HG03066 (cell line): ENCODE measurements at regions not wholly inside any gene's neighbourhood (a gene's known extent, or its start where the extent isn't known, plus 50 kb on each side); places are given as distances from the start of the nearest gene placed in this dataset.
A peak's percentile ranks its signal among the peaks of the same experiment; 100 is the strongest.

ENCODE experiments used
- ATAC-seq: cut with Tn5 transposase; IDR thresholded peaks from one replicate; pipeline ENCODE4 v1.9.1; 2021; ENCODE audit warnings: low read depth; ENCODE audit not compliant: unreplicated experiment

DNA sequence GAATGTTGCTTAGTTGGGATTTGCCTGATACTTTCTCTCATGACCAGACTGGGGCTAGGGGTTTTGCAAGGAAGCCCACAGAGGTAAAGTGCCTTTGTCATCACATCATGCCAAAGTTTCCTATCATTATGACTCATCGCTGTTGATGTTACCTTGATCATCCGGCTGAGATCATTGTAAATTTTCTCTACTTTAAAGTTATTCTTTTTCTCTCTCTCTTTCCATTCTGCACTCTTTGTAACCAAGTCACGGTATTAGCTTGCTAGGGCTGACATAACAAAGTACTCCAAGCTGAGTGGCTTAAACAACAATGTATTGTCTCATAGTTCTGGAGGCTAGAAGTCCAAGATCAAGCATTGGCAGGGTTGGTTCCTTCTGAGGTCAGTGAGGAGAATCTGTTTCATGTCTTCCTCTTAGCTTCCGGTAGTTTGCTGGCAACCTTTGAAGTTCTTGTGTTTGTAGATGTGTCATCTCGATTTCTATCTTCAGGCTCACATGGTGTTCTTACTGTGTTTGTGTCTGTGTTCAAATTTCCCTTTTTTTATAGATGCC is 113.0 kb downstream of the DTHD1 start:
- no peak for ATAC-seq

DNA sequence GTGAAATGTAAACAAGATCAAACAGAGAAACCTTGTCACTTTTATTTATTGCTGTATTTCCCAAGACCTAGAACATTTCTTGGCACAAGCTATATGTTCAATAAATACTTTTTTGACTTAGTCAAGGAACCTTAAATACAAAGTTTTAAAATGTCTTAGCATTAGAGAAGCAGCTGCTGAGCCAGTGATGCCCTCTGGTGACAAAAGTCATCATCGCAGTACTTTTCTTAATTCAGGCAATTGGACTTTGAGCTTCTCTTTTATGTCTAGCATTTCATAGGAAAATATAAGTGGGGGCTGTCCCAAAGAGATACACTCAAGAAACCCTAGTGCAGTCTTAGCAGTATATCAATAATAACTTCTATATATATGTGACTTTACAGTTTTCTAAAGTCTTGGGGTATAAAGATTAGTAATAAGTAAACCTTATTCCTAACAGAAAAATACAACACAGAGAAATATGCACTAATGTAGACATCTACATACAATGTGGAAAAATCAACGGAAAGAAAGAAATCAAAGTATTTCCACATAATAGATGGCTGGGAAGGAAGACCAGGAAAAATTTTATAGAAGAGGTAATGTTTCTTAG is 118.4 kb downstream of the DTHD1 start:
- ATAC-seq, result peak; percentile 70

DNA sequence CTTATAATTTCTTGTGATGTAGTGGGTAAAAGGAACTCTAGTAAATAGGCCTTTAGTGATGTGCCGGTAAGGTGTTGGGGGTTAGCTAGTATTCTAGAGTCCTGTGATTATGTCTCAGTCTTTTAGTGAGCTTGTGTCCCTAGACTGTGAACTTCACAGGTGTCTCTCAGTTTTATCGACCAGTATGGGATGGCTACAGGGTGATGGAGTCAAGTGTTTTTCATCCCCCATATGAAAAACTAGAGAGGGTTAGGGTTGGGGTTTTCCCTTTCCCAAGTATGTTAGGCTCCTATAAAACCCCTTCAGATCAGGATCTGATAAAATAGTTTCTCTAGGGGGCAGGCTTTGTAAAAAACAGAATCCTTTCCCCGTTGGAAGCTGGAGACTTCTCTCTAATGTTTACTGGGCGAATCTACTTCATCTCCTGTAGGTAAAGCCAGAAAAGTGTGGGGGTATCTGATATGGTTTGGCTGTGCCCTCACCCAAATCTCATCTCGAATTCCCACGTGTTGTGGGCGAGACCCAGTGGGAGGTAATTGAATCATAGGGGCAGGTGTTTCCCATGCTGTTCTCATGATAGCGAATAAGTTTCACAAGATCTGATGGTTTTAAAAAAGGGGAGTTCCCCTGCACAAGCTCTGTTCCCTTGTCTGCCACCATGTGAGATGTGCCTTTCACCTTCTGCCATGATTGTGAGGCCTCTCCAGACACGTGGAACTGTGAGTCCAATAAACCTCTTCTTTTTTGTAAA is 120.8 kb downstream of the DTHD1 start:
- ATAC-seq, result no peak

DNA sequence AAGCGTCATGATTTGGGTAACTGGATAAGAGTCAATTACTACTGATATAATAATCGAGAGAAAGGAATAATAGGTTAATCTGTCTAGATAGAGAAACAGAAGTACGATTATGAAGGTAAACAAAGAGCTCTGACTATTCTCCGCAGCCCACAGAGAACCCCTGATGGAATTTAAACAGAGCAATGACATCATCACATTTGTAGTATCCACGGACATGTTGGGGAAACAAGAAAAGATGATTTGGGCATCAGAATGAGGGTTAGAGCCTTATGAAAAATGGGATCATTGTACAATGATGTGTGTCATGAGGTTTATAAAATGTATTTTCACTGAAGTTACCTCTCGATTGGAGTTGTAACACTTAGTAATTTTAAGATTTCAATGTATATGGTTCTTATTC is 129.9 kb downstream of the DTHD1 start:
- ATAC-seq, result no peak

DNA sequence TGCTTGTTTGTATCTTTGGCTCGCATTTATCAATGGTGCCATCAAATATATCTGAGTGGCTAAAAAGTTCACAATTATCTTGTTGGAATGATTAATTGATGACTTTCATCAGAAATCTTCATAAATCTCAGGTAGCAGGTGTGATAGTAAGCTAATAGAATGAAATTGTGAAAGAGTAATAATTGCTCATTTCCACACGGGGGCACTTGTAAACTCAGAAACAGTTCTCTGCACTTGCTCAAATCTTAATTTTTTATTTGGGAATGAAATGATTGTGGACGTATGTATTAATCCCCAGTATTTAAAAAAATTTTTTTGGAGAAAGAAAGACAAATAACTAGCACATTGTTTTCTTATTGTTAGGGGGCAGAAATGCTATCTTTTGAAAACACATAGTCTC is 132.8 kb downstream of the DTHD1 start:
- no peak for ATAC-seq

DNA sequence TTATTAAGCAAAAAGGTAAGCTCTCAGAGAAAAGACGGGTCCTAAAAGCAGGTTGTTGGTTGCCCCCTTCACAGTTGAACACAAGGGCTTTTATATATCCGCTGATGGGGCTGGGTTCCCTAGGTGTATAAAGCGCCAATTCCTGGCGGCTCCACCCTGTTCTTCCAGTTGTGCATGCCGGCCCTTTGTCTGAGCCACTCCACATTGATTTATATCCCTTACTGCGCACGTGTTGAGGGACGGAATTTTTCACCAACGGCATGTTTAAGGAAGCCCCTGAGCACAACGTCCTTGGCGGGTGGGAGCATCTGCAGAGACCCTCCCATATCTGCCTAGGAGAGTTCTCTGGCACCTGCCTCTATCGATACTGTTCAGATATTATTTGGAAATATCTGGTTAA is 135.7 kb downstream of the DTHD1 start:
- no peak for ATAC-seq

DNA sequence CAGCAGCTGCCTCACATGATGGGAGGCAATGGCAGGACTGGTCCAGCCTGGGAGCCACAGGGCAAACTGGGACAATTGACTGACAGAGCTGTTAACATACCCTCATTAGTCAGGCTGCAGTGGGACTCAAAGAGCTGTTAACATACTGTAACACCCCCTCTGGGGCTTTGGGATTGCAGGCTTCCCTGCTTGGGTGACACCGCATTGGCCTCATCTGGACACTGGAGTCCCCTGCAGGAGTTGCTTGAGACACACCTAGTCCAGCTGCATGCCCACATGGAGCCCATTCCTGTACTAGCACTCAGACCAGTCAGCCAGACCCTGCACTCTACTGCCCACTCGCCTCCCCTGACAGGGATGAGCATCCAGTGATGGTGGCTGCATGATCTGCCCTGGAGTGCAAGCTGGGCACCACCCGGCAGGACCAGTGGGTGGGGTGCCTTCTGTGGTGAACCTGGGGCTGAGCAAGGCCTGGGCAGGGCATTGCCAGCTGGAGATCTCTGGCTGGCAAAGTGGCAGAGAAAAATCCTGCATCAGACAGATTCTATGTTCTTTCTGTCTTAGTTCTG is 138.8 kb downstream of the DTHD1 start:
- no peak for ATAC-seq

DNA sequence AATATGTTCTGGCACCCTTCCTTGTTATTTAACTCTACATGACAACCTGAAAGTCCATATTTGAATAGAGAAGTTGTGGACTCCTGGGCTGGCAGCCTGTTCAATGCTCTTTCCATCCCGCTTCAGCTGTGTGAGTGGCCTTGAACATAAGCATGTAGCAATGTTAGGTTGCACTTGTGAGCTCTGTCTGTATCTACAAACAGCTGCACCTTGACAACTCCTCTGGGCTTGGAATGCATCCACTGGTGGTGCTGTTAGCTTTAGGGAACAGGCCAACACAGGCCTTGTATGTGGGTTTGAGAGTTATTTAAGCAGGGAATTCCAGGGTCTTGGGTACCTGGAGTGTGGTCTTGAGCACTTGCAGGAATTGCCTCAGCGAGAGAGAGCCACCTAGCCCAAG is 141.2 kb downstream of the DTHD1 start:
- ATAC-seq, result no peak

DNA sequence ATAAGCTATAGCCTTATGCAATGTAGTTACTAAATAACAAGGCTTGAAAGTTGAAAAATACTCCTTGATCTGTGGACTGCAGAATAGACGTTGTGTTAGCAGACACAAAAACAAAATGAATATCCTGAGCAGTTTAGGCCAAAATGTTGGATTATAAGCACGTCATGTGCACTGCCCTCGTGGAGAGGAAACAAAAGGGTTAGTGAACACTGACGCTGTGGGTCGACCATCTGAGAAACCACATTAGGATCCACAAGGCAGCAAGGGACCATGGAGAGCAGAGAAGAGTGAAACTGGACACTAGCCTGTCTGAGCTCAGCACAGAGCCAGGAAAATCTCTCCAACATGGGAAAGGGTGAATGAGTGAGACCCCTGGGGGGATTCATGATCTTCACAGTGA is 145.3 kb downstream of the DTHD1 start:
- no peak for ATAC-seq

DNA sequence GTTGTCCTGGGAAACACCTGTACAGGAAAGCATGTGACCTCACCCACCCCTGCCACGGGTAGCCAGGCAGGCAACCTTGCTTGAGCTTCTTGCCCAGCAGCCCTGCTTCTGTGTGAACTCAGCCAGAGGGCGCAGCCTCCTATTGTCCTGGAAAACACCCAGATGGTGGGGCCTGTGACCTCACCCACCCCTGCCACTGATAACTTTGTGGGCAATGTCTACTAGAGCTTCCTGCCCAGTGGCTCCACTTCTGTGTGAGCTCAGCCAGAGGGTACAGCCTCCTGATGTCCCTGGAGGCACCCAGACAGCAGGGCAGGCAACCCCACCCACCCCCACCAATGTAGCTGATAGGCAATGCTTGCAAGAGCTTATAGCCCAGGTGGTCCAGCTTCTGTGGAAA is 146.3 kb downstream of the DTHD1 start:
- ATAC-seq, result no peak

DNA sequence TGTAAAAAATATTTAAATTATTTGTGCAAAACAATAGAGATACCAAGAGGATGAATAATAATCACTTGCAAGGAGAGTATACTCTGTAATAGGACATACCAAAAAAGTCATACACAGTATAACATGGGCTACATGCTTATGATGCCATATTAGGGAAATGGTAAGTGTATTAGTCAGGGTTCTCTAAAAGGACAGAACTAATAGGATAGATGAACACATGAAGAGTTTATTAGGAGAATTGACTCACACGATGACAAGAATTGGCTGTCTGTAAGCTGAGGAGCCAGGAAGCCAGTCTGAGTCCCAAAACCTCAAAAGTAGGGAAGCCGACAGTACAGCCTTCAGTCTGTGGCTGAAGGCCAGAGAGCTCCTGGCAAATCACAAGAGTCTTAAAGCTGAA is 151.2 kb downstream of the DTHD1 start:
- no peak for ATAC-seq

DNA sequence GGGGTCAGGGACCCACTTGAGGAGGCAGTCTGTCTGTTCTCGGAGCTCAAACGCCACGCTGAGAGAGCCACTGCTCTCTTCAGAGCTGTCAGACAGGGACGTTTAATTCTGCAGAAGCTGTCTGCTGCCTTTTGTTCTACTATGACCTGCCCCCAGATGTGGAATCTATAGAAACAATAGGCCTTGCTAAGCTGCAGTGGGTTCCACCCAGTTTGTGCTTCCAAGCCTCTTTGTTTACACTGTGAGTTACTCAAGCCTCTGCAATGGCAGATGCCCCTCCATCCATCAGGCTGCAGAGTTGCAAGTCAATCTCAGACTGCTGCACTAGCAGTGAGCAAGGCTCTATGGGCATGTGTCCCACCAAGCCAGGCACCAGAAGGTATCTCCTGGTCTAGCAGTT is 158.1 kb downstream of the DTHD1 start:
- no peak for ATAC-seq

DNA sequence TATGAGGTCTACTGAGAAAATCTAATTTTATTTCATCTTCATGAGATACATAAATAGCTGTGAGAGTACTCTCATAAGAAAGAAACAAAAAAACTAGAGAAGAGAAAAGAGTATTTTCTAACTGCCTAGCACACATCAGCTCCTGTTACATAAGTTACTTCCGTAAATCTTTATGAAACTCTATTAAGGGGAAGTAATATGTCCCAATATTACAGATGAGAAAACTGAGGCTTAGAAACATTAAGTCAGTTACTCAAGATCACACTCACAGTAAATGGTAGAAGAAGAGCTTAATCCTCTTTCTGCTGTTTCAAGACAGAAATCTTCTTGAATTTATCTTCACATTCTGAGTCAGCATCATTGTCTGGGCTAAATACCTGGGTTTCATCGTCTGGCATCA is 164.1 kb downstream of the DTHD1 start:
- no peak for ATAC-seq

DNA sequence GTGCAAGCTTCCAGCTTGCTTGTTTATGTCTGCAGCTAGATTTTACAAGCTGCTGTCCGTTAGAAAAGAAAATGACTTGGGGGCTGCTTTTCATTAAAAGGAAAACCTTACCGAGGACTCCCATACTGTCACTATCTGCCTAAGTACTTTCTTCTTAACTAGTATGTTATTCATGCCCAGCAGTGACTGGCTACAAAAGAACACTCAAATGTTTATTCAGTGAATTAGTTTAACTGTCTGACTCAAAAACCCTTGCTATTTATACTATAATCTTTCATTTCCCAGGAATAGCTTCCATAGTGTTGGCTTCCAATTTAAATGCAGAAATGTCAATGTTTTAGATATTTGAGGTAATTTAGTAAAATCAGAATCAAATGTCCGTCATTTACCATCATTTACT is 164.9 kb downstream of the DTHD1 start:
- ATAC-seq, result no peak

DNA sequence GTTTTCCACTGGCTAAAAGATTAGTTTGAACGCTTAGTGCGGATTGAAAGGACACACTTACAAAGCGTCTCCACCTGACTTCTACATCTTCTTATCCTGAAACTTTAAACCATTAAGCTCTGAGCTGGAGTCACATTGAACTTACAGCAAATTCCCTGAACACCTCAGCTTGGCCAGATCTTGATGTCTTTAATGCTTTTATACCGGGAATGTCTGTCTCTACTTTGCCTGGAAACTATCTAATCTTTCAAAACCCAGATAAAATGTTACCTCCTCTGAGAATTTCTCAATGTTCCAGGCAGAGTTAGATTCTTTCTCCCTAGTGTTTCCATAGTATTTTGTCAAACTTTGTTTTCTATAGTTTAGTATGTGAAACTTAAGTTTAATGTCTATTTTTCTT is 179.9 kb downstream of the DTHD1 start:
- no peak for ATAC-seq

DNA sequence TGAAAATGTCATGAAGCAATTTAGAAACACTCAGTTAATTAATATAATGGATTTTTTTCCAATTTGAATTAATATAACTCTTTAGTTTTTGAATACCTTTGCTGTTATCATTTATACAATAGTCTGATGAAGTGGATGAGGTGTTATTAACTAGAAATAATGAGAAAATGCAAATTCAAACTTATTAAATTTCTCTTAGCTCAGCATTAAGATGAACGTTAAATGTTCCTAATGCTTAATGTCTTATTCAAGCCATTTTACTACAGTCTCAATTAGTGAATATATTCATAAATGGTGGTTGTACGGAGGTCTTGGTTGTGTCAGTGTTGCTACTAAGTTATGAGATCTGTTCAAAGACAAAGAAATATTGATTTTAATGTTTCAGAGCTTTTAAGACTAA is 186.3 kb downstream of the DTHD1 start:
- ATAC-seq, result no peak

DNA sequence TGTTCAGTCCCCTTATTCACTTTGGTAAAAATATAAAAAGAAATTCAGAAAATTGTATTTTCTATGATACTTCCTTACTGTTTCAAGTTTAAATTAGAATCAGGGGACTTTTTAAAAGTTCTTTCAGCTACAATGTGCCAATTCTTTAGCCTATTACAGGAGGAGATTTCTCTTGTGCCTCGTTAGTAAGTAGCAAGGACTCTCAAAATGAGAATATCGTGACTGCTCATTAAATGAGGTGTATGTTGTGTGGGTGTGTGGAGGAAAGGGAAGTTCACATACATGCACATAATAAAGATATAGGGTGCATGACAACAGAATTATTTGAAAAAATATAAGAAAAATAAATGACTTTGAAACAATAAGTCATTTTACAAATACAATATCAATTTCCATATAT is 190.5 kb downstream of the DTHD1 start:
- ATAC-seq, result no peak

DNA sequence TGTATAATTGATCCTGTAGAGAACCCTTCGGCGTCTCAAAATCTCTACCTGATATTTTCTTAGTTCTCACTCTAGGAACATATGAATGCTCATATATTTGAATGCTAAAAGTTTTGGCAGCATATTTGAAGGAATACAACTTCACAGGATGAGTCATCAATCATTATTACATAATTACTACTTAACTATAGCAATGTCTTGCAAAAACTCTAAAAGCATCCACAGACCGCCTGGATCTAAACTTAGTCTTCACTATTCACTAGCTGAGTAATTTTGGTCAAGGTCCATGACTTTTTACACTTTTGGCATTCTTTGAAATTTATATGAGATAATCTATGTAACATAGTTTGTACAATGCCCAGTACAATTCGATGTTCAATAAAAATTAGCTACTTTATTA is 194.7 kb downstream of the DTHD1 start:
- no peak for ATAC-seq

DNA sequence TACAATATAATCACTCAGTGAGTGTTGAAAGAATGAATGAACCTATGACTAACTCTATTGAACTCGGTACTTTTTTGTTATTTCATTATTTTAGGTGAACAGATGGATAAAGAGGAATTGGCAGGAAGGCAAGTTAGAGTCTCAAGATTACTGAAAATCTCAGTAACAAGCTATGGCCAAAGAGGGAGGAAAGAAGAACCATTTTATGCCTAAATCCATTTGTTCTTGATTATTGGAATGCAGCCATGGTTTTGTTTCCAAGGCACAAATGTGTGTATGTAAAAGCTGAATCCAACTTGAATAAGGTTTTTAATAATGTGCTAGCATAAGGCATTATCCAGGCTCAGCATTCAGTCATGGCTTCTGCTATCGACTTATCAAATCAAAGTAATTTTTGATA is 196.4 kb downstream of the DTHD1 start:
- no peak for ATAC-seq

DNA sequence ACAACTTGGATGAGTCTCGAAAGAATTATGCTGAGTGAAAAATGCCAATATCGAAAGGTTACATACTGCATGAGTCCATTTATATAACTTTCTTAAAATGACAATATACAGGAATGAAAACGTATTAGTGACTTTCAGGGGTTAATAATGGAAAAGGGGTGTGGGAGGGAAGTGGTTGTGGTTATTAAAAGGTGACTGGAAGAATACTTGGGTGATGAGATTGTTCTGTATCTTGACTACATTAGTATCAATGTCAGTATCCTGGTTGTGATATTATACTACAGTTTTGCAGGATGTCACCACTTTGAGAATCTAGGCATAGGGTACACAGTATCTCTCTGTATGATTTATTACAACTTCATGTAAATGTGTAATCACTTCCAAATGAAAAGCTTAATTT is 204.5 kb downstream of the DTHD1 start:
- no peak for ATAC-seq

DNA sequence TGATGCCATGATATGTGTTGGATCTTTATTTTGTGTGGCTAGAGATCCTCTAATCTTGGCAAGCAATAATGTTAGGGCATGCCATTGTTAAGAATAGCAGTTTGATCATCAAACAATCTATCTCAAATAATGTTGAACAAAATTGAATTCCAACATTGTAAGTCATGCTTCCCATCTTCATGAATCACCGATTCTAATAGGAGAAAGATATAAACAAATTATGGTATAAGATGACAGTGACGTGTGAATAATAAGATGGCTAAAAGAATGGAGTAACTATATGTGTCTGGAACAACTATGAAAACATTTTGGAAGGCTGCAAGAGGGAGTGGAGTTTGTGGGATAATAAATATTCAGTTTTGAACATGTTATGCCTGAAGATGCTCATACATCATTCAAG is 208.4 kb downstream of the DTHD1 start:
- no peak for ATAC-seq

DNA sequence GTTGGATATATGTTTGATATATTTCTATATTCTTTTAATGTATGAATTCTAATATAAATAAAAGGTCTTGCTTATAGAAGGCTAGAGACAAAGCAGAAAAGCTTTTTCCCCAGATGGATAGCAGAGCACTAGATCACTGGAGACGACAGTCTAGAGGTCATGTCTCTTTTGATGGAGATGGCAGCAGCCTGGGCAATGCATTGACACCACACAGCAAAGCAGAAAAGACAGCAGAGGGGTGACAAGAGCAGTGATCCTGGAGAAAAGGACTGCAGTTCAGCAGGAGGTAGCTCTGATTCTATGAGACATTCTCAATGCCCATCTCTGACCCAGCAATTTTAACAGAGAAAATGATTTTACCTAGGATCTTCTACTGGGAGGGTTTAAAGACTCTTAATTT is 210.6 kb downstream of the DTHD1 start:
- no peak for ATAC-seq
